C4-2B (cell line): ENCODE measurements at regions not wholly inside any gene's neighbourhood (a gene's known extent, or its start where the extent isn't known, plus 50 kb on each side); places are given as distances from the start of the nearest gene placed in this dataset.
"Not testable (repeated sequence)": the region's sequence is repeated elsewhere in the genome, so short reads cannot be mapped to it uniquely, and the experiment has no call there.

ENCODE experiments used
- CTCF ChIP-seq: fragments of 450-650 bp; conservative IDR thresholded peaks from 2 replicates; pipeline ENCODE4 v1.5.1; 2017; ENCODE audit warnings: mild to moderate bottlenecking
- ZFX ChIP-seq: fragments of 450-650 bp; IDR thresholded peaks from 2 replicates; pipeline ENCODE4 v1.6.1; 2017

DNA sequence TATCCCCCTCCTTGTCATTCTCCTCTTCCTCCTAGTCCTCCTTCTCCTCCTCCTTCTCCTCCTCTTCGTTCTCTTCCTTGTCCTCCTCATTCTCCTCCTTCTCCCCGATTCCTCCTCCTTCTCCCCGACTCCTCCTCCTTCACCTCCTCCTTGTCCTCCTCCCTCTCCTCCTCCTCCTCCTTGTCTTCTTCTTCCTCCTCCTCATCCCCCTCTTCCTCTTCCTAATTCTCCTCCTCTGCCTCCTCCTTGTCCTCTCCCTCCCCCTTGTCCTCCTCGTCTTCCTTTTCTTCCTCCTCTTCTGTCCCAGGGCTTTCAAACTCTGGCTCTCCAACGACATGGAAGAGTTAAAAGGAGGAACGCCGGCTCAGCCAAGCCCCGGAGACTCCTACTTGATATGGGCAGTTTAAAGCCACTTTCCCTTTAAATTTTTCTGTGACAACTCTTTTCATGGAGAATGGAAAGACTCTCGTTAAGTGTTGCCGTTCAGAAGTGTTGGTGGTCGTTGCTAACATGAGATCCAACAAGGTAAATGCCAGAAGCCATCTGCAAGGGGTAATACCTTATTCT lies 115.5 kb upstream of the FAM20C start:
- not testable (repeated sequence) for TF ChIP-seq CTCF, ZFX
